ENCODE measurements at regions not wholly inside any gene's neighbourhood (a gene's known extent, or its start where the extent isn't known, plus 50 kb on each side); places are given as distances from the start of the nearest gene placed in this dataset.

GRCh38 chr12:115507951-115508722, 769.4 kb downstream of the MED13L start:
- TF ChIP-seq CTCF (IDR thresholded peaks at IDR 0.05; ENCODE audit: low read depth, low read length) (no peak), POLR2A (IDR thresholded peaks at IDR 0.05; ENCODE audit: extremely low read depth, insufficient read length) (no peak), MYC (IDR thresholded peaks at IDR 0.05; ENCODE audit: low read depth, low read length) (no peak), MAX (IDR thresholded peaks at IDR 0.05; ENCODE audit: low read depth, low read length) (no peak)
